A204.1 (cell line): ENCODE measurements at regions not wholly inside any gene's neighbourhood (a gene's known extent, or its start where the extent isn't known, plus 50 kb on each side); places are given as distances from the start of the nearest gene placed in this dataset.

Experiments
- FAIRE-seq: peaks from 2 replicates; lab custom pipeline; 2012; peaks lifted over from hg19 to GRCh38; lab: Jason Lieb, UNC

DNA sequence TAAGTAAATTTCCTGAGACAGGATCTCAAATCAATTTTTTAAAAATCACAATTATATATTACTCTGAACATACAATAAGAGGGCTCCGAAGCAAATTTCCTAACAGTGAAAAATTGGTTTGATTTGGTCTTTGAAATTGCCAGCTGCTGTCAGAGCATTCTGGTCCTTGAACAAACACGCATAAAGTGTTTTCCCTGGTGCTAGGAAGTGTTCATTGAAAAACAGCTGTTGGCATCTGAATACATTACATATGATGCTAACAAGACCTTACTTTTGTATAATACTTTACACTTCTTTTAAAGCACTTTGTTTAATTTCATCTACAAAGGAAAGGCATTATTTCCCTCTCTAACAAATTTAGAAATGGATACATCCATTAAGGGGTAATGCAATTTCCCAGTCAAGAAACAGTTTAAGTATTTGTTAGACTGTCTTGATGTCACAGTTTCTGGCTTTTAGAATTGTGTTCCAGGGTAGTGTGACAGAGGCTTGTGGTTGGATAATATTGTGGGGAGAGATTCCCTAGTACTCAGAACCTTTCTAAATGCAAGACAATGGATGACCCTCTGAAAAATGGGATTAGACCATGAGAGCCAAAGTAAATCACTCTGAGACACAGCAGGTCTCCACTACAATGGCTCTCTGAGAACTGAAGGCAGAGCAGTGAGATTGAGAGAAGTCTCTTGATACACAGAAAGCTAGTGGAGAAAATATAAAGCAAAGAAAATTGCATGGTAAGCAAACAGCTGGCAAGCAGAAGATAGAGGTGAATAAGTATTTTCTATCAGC lies 299.0 kb downstream of the TRIB2 start:
- FAIRE-seq = no peak

DNA sequence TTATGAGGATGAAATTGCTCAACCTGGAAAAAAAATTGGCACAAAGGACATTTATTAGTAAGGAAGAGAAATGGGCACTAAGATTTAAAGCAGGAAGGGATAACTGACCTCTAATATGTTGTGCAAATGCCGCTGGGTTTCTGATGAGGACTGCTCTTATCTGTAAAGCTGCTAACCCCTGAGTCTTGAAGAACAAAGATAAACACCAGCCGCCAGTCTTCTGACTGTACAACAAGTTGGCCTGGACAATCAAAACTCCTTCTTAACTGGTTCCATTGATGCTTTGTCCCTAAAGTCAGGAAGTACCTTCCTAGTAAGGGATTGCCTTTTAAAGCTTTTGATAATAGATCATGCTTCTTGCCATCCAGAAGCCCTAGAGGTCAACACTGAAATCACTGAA lies 301.8 kb downstream of the TRIB2 start:
- no peak for FAIRE-seq

DNA sequence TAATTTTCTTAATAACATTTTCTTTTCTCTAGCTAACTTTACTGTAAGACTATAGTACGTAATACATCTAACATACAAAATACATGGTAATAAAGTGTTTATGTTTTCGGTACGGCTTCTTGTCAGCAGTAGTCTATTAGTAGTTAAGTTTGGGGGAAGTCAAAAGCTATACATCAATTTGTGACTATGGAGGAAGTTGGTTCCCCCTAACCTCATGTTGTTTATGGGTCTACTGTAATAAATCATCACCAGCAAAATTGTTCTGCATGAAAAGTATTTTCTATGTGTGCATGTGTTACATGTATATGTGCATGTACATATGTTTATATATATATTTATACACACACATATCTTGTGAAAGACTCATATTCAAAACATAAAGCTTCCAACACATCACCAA lies 303.0 kb downstream of the TRIB2 start:
- no peak for FAIRE-seq

DNA sequence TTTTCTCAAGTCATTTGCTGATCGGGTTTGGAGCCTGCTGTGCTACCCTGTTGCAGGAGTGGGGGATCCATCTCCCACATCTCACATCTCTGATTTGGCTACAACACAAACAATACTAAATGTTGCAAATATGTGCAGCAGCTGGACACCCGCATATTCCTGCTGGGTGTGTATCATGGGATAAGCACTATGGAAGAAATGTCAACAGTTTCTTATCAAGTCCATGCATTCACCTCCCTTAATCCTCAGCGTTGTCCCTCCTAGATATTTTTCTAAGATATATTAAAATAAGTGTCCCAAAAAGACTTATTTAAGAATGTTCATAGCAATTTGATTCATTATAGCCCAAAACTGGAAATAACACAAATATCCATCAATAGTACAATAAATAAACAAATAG lies 303.7 kb downstream of the TRIB2 start:
- FAIRE-seq = no peak

DNA sequence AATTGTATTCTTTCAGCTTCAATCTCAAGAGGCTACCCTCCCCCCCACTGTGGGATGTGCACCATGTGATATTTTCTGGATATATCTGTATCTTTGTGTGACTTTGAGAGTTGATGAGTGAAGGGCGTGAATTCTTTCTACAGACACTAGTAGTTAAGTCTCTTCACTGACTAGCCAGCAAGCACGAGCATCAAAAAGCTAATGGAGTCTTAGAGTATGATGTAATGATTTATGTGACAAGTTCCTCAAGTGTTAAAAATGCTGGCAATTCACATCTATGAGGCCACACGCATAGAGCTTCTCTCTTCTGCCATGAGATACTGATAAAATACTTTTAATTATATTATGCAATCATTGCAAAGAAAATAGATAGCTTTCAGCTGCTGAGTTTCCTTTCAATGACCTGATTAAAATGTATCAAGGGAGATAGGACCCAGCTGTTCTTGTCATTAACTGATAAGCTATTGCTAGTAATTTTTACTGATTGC lies 304.8 kb downstream of the TRIB2 start:
- no peak for FAIRE-seq

DNA sequence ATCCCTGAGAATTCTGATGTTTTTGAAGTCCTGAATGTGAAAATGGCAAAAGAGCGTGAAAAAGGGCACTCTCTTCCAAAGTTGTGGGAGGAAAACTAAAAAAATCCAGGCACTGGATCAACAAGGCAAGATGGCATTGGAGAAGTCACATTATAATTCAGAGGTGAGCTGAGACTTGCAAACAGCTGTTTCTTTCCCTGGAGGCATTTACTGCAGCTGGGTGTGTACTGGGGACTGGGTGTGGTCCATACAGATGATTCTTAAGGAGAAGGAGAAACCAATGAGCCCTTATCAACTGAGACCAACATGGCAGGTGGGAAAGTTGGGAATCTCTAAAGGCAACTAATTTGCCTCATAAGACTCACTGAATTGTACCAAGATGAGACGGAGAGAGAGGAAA lies 313.9 kb downstream of the TRIB2 start:
- no peak for FAIRE-seq

DNA sequence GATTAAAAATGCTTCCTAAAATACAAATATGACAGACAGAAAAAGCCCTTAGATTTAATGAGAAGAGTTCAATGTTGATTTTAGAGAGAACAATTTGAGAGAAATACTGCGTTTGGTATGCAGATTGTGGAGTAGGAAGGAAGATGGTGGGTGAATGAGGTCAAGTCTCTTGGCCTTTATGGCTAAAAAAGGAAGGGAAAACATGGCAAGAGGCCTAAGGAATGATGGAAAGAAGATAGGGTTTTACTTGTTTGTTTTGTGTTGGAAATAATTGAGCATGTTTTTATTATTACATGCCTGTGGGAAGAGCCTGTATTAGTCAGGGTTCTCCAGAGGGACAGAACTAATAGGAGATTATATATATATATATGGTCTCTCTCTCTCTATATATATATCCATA lies 318.1 kb downstream of the TRIB2 start:
- FAIRE-seq = no peak

DNA sequence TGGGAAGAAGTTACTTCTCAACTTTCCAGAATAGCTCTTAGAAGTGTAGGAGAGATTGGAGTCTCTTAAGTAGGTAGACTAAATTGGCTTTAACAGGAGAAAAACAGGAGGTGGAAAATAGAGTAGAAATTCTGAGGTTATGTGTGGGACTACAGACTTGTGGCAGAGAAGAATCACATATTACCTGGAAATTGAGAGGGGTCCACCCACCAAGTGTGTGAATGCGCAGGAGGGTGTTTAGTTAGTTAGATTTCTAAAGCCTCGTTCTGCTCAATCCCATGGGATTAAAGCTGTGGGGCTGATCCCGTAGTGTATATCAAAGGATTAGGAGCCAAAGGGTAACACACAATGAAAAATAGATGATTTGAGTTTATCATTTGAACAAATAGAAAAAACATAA lies 319.1 kb downstream of the TRIB2 start:
- FAIRE-seq = no peak

DNA sequence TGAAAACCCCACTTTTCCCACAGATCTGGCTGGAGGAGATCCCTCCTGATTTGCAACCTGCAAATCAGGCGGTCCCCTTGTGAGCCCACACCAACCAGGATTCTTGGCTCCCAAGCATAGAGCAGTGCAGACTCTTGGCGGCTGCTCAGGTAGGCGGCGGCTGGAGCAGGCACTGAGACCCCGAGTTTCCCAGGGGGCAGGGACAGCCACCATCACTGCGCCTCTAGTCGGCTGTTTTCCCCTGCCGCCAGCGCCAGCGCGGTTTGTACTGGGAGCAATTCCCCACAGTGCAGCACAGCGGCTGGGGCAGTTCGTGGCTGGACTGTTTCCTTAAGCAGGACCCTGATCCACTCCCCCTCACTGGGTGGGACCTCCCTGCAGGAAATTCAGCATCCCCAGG lies 323.3 kb downstream of the TRIB2 start:
- no peak for FAIRE-seq

DNA sequence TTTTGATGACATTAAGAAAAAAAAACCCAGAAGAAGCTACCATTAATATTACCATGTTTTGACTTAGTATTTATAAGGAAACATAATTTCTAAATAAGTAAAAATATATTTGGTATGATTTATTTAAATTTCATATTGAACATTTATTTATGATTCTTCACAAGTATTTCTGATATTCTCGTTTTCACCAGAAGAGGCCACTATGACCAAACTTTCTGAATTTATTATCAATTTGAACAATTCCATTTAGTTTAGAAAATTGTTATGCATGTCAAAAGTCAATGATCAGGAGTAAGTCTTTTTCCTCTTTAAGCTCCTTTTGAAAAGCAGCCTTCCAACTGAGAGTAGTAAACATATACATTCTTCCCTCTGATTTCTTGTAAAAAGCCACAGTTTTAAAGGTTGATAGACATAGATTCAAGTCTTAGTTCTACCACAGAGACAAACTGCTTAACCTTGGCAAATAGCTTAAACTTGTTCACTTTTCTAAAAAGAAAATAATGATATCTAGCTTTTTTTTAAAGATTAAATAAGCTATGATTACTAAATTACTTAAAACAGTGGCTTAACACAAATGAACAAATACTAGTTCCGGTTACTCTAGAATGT lies 329.9 kb downstream of the TRIB2 start:
- peak; percentile 99 for FAIRE-seq

DNA sequence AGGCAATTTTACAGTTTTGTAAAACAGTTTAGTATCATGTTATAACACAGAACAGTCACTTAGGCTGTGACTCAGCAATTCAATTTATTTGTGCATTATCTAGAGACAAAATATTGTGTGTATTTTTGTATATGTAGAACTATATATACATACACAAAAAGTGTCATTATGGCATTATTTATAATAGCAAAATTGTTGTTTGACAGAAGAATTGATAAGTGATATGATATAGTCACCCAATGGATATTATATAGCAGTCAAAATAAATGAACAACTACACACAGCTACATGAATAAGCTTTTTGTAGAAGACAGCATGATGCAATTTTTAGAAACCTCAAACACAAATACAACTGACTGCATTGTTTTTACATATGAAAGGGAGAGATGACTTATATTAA lies 334.0 kb downstream of the TRIB2 start:
- FAIRE-seq = peak; percentile 46

DNA sequence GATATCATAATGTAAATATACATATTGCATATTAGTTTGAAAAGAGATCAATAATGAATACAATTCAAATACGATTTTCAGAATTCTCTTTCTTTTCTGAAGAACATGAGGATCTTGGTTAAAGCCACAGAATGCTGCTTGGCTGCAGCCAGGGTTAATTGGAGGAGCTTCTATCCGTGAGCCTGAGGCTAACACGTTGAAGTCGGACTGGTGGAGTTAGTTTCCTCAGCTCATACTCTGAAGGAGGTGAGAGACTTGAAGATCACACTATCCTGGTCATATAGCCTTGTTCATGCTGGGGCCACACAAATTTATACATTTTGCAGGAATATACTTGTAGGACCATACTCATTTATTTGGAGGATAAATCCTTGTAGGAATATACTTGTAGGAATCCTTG lies 335.8 kb downstream of the TRIB2 start:
- FAIRE-seq = no peak

DNA sequence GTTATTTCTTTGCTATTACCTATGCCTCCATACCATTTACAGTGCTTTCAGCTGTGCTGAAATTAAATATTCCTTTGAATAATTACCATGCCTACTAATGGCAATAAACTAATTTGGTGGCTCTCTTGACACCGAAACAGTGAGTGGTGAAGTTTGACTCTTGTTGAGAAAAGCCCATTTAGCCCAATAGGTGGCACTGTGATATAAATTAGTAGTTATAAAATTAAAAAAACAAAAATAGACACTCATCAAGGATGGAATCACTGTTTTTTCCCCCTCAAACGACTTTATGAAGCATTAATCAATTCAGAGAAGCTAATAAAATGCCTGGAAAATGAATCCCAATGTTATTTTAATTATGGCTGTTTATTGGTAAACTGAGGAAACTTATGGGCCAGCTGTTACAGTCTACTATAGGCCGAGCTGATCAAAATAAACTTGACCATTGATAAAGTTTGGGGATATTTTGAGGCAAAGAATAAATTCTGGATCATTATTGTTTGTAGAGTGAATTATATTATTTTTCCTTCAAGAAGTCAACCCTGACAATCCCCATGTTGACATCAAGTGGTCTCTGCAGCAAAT lies 339.6 kb downstream of the TRIB2 start:
- peak; percentile 16 for FAIRE-seq

DNA sequence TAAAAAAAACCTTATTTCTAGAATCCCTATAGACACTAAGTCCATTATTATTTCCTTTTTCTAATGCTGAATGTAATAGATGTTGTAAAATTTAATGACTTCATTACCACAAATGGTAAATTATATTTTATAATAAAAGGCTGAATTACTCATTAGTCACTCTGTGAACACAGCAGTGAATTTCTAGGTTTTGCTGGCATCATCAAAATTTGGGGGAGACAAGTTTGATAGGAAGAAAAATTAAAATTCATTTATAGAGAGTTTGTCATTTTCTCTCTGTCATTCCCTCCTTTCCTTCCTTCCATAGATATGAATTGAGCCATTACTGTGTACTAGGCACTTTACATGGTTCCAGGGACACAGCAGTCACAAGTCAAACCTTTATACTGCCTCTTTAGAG lies 340.9 kb downstream of the TRIB2 start:
- FAIRE-seq = no peak

DNA sequence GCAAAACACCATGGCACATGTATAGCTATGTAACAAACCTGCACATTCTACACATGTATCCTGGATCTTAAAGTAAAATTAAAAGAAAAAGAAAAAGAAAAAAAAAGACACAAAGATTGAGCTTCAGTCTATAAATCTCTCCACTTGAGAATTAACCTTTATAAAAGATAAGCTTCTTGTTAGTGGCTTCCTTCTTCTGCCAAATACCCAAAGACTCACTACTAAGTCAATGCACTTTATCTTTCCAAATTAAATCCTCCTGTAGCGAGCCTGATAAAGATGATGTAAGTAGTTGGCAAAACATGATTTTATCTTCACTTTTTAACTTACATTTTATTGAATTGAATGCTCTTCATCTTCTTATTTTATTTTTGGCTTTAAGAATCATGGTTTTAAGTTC lies 349.9 kb downstream of the TRIB2 start:
- no peak for FAIRE-seq

DNA sequence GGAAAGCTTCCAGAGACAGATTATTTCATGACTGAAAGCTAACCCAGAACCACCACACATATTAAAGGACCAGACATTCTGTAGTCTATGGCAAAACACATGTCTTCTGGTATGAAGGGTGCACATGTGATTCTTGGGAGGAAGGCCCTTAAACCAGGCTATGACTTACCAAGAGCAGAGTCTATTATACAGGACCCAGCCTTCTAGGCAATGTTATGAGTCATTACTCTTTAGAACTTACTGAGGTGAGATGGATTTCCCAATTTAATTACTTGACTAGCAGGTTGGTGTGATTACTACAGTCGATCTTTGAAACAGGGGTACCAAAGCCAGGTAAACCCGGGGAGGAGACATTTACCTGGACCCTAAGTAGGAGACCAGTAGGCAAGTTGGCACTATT lies 350.8 kb downstream of the TRIB2 start:
- no peak for FAIRE-seq

DNA sequence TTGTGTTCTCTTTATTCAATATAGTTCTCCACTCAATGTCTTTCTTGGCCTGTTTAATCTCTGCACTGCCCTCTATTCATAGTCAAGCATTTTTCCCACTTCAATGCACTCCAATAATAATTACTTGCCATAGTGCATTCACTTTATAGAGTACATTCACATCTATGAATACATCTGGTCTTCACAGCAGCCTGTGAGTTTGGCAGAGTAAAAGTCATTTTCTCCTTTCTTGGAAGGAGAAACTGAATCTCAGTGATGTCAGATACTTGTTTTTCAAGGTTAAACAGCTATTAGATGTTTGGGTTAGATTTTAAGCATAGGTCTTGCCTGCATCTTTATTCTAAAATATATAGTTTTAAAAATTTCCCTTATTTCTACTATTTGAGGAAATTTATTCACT lies 373.2 kb downstream of the TRIB2 start:
- FAIRE-seq = no peak

DNA sequence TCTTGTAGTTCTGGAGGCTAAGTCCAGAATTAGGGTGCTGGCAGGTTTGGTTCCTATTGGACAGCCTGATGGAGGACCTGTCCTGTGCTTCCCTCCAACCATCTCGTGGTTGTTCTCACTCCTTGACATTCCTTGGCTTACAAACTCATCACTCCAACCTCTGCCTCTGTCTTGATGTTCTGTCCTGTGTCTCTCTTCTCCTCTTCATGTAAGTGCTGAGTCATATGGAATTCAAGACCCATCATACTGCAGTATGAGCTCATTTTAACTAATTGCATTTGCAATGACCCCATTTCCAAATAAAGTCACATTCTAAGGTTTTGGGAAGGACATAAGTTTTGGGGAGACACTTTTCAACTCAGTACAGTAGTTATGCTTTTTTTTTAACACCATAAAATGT lies 374.7 kb downstream of the TRIB2 start:
- FAIRE-seq = no peak

DNA sequence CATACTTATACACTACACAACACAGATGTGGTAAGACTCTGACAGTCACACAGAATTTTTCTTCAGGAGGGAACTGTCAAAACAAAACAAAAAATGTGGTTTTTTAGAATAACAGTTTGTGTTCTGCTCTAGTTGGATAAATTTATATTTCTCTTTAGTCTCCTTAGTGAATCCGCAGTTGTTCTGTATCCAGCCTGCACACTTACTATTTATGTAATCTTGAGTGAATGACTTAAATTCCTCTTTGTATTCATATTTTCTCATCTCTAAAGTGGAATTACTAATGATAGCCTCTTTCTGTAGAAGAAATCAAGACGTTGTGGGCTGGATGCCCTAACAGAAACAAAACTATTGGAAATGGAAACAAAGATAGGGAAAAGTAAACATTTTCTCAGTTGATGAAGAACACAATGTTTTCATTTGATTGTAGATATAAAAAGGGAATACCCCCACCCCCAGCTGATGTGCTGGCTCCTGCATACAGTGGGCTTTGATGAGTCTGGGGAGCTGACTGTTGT lies 375.2 kb downstream of the TRIB2 start:
- FAIRE-seq = no peak

DNA sequence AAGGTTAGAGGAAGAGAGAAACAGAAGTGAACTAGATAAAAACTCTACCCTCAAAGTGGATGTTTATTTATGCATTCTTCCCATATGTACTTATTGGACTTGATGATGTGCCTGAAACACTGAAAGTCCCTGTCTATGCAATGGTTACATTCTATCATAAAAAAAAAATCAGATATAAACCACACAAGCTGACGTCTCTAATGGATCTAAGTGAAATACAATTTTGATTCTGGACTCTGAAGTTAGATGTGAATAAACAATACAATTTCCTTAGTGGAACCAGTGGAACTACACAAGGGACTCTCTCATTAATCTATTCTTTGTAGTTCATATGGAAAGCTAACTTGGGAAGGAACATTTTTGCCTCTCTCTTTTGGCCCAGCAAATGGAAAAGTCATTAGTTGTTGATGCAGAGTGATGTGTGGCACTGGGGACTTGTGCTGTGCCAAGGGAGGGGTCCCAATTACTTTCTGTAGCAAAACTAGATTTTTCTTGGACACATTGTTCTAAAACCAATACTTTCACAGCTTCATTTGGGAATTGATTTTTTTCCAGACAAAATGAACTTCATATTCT lies 376.8 kb downstream of the TRIB2 start:
- no peak for FAIRE-seq

DNA sequence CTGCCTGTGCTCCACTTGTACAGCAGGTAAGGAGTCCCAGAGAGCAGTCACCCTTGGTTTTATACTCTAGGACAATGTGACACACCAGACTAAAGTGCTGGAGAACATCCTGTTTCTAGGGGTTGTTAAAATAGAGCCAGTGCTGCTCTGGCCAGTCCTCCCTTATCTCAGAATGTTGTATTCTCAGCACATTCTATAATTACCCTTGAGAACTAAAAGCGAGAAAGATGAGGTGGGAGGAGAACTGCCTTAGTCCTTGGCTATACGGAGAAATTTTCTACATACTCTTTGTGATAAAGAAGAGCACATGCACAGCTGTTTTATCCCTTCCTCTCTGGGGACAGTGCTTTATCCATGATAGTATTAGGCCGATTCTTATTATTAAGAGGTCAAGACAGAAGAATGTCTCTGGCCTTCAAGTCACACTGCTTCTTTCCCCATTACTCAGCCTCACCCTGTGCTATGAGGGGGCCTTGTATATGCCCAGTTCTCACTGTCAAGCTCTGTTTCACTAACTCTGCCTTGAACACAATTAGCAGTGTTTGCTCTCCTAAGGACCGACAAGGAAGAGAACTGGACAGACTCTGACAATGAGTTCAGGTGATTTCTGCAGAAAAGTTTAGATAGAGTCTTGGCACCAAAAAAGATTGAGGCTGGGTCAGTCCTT lies 385.8 kb downstream of the TRIB2 start:
- no peak for FAIRE-seq

DNA sequence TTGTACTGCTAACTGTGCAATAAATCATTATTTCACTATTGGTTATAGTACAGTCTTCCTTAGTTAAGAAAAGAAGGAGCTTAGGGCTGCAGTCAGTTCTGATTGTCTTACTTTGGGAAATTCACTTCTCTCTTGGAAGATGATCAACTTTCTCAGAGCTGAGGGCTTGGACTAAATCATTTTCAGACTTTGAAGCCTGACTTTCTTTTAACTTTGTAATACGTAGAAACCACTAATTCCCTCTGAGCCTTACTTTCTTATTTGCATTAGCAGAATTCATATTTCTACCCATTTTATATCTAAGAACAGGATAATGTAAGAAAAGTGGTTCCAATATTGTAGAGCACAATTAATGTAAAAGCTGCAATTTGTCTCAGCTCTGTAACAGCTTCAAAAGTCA lies 386.4 kb downstream of the TRIB2 start:
- no peak for FAIRE-seq
